Left lung (tissue), 4 donors: ENCODE measurements at regions not wholly inside any gene's neighbourhood (a gene's known extent, or its start where the extent isn't known, plus 50 kb on each side); places are given as distances from the start of the nearest gene placed in this dataset.

ENCODE experiments used
- ATAC-seq: fragments of 200-7000 bp; cut with Tn5 transposase; one replicate; pipeline ENCODE4 v1.9.1; 2020; ENCODE audit warnings: moderate library complexity
- DNase-seq, 4 donors: peaks; one replicate each; pipeline ENCODE4 v3.0.0-alpha.2; 2013 to 2020
- H3K27ac ChIP-seq, 2 donors: fragments of 200-600 bp; sonication (generic) in 1 of 2; one replicate each; pipeline versions ENCODE4 v1.5.0 to v1.8.0; 2020 to 2021
- H3K27me3 ChIP-seq, 2 donors: fragments of 200-600 bp; sonication (generic) in 1 of 2; one replicate each; pipeline versions ENCODE4 v1.5.0 to v1.8.0; 2020 to 2021
- H3K36me3 ChIP-seq, 2 donors: fragments of 200-600 bp; sonication (generic) in 1 of 2; one replicate each; pipeline versions ENCODE4 v1.5.0 to v1.8.0; 2020 to 2021
- H3K4me1 ChIP-seq, 2 donors: fragments of 200-600 bp; one replicate each; pipeline ENCODE4 v1.8.0; 2021
- H3K4me3 ChIP-seq, 2 donors: fragments of 200-600 bp; sonication (generic) in 1 of 2; one replicate each; pipeline versions ENCODE4 v1.5.0 to v1.8.0; 2020 to 2021; ENCODE audit warnings: mild to moderate bottlenecking in 1 of 2
- H3K9me3 ChIP-seq, 2 donors: fragments of 200-600 bp; sonication (generic) in 1 of 2; one replicate each; pipeline versions ENCODE4 v1.5.0 to v1.8.0; 2020 to 2021
- intact Hi-C, 2 donors: fragments of 100-400 bp; cut with DNase I; formaldehyde crosslinking; loops; one replicate each; pipeline versions ENCODE4 v1.11.2 to v1.14.2; 2022
- TF ChIP-seq, protein P1 (sequence below), 2 donors: fragments of 200-600 bp; sonication (generic) in 1 of 2; IDR thresholded peaks; one replicate each; pipeline versions ENCODE4 v1.5.0 to v1.8.0; 2021; ENCODE audit warnings: antibody characterized with exemption in 2 of 2
- donor health status: DM: no; HTN: yes; CAD: no.
- donor health status: DM: no; HTN: no; CAD: no.

DNA sequence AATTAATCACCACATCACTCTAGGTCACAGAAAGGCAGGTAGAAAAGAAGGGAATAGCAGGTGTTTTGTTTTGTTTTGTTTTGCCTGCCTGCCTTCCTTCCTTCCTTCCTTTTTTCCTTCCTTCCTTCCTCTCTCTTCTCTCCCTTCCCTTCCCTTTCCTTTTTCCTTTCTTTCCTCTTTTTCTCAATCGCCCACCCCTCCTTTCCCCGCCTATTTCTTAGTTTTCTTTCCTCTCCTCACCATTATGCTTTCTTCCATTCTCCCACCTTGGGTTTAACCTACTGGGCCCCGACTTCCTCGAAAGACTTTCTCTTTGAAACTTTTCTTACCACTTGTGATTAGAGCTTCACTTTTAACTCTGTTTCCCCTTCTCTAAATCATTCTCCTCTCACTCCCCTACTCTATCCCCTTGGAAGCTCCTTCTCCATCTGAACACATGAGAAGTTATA lies 231.3 kb upstream of the CD180 start:
- no peak for DNase-seq
- TF ChIP-seq, protein P1, sequence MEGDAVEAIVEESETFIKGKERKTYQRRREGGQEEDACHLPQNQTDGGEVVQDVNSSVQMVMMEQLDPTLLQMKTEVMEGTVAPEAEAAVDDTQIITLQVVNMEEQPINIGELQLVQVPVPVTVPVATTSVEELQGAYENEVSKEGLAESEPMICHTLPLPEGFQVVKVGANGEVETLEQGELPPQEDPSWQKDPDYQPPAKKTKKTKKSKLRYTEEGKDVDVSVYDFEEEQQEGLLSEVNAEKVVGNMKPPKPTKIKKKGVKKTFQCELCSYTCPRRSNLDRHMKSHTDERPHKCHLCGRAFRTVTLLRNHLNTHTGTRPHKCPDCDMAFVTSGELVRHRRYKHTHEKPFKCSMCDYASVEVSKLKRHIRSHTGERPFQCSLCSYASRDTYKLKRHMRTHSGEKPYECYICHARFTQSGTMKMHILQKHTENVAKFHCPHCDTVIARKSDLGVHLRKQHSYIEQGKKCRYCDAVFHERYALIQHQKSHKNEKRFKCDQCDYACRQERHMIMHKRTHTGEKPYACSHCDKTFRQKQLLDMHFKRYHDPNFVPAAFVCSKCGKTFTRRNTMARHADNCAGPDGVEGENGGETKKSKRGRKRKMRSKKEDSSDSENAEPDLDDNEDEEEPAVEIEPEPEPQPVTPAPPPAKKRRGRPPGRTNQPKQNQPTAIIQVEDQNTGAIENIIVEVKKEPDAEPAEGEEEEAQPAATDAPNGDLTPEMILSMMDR (IDR thresholded peaks at IDR 0.05), result no peak
- H3K27ac ChIP-seq, result no peak overlapping the region
- intact Hi-C loops, result no loop called here
- H3K4me1 ChIP-seq, result no peaks in the 10 kb centered on the region
- no peaks in the 10 kb centered on the region for H3K36me3 ChIP-seq
- no peaks in the 10 kb centered on the region for H3K9me3 ChIP-seq
- ATAC-seq, result no peak
- no peak overlapping the region for H3K4me3 ChIP-seq
- no peaks in the 10 kb centered on the region for H3K27me3 ChIP-seq

DNA sequence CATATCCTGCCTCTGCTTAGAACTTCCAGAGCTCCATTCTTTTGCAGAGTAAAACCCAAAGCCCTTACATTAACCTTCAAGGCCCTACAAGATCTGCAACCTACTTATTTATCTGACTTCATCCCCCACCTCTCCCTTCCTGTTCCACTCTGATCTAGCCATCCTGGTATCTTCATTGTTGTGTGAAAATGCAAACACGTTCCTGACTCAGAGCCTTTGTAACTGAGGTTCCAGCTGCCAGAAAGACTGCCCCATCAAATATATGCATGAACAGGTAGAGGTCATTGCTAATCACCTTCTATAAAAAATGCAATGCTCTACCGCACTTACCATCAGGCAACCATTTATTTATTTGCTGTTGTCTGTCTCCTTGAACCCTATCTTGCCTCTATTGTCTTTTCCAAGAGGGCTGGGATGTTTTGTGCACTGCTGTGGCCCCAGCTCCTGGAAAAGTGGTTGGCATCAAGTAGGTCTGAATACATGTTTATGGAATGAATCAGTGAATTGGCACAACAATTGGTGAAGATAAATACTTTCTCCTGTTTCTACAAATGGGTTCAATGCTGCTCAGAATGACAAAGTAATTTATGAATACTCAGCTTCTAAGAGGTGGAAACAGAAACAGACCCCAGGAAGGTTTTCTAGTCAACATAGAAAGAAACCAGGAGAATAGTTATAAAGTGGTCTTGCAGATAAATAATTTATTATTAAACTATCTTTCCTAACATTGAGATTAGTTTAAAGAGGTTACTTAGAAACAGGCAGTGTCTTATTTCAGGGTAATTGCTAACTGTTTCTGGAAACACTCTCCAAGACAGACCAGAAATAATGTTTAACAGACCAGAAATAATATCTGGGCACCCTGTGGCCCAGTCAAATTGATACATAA lies 230.6 kb upstream of the CD180 start:
- DNase-seq (no peak), ATAC-seq (no peak)
- H3K9me3 ChIP-seq, result no peaks in the 10 kb centered on the region
- TF ChIP-seq, protein P1 (IDR thresholded peaks at IDR 0.05), result no peak
- H3K36me3 ChIP-seq, result no peaks in the 10 kb centered on the region
- intact Hi-C loops, result no loop called here
- no peaks in the 10 kb centered on the region for H3K27me3 ChIP-seq
- no peaks in the 10 kb centered on the region for H3K4me1 ChIP-seq
- no peak overlapping the region for H3K4me3 ChIP-seq
- no peak overlapping the region for H3K27ac ChIP-seq

DNA sequence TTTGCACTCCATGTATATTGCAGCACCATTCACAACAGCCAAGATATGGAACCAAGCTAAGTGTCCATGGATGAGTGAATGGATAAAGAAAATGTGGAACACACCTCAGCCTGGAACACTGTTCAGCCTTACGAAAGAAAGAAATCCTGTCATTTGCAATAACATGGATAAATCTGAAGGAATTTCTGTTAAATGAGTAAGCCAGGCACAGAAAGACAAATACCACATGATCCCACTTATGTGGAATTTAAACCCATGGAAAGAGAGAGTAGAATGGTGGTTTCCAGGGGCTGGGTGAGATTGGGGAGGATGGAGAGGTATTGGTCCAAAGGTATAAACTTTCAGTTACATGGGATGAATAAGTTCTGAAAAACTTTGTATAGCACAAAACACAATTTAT lies 228.9 kb upstream of the CD180 start:
- ATAC-seq (no peak), DNase-seq (no peak)
- TF ChIP-seq, protein P1 (IDR thresholded peaks at IDR 0.05), result no peak
- H3K9me3 ChIP-seq, result no peaks in the 10 kb centered on the region
- H3K36me3 ChIP-seq, result no peaks in the 10 kb centered on the region
- no peaks in the 10 kb centered on the region for H3K27me3 ChIP-seq
- no peak overlapping the region for H3K27ac ChIP-seq
- no peak overlapping the region for H3K4me3 ChIP-seq
- H3K4me1 ChIP-seq, result no peaks in the 10 kb centered on the region
- intact Hi-C loops, result no loop called here

DNA sequence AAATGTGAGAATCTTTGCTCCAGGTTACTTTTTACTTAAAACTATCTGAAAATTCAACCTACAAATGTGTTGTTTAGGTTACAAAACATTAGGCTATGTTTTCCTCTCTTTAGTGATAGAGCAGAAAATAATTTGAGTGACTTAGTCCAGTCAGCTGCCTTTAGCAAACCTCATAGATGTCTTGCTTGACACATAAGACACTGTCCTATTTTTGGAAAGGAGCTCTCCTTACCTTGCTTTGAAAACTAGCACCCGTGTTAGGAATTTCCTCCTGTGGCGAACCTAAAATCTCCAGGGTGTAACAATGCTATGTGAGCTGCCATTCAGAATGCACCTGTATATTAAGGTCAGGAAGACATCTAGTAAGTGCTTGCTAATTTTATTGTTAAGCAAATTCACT lies 221.2 kb upstream of the CD180 start:
- DNase-seq, result no peak
- Histone ChIP-seq H3K4me1 (no peaks in the 10 kb centered on the region), H3K27me3 (no peaks in the 10 kb centered on the region), H3K4me3 (no peak overlapping the region), H3K27ac (no peak overlapping the region), H3K36me3 (no peaks in the 10 kb centered on the region), H3K9me3 (no peaks in the 10 kb centered on the region)
- intact Hi-C loops, result no loop called here
- ATAC-seq, result no peak
- TF ChIP-seq, protein P1 (IDR thresholded peaks at IDR 0.05), result no peak

DNA sequence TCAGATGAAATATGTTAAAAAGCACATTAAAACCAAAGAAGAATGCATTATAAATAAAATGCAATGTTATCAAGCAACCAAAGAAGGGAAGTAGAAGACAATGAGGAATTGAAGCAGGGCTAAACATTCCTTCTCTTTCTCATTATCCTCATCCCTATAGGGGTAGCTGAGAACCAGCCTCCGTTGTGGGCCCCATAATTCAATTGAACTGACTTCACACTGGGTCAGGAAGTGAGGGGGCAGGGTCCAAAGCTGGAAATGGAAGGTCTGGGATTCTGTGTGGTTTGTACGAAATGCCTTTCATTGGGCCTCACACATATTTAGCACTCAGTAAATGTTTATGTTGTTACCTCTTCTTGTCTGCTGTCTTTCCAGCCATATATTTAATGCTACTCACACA lies 220.4 kb upstream of the CD180 start:
- intact Hi-C loops, result no loop called here
- no peak for ATAC-seq
- TF ChIP-seq, protein P1 (IDR thresholded peaks at IDR 0.05), result no peak

More for the DNA sequence above, 220.4 kb upstream of the CD180 start:
- Histone ChIP-seq H3K9me3 (no peaks in the 10 kb centered on the region), H3K27me3 (no peaks in the 10 kb centered on the region), H3K4me3 (no peak overlapping the region), H3K36me3 (no peaks in the 10 kb centered on the region), H3K4me1 (no peaks in the 10 kb centered on the region), H3K27ac (no peak overlapping the region)
- no peak for DNase-seq
